HEK293 (cell line): ENCODE measurements at regions not wholly inside any gene's neighbourhood (a gene's known extent, or its start where the extent isn't known, plus 50 kb on each side); places are given as distances from the start of the nearest gene placed in this dataset.

Experiments
- CTCF ChIA-PET: fragments of 350-600 bp; formaldehyde crosslinking; extraction: SDS; loops from one replicate; lab custom pipeline; 2021; ENCODE audit warnings: antibody characterized with exemption; lab: Yijun Ruan, JAX
- POLR2A ChIA-PET: fragments of 300-600 bp; formaldehyde crosslinking; extraction: SDS; loops from one replicate; lab custom pipeline; 2020; ENCODE audit warnings: antibody characterized with exemption, inconsistent platforms; lab: Yijun Ruan, JAX
- H3K27ac ChIP-seq: fragments of 200-500 bp; sonication (Bioruptor generic); 2 replicates; pipeline ENCODE4 v1.5.1; 2014; ENCODE audit warnings: low read depth, low read length, control low read depth, inconsistent platforms; ENCODE audit errors: extremely low read depth
- H3K36me3 ChIP-seq, 2 experiments: fragments of 200-500 bp in 1 of 2; sonication (Bioruptor generic) in 1 of 2; 1 replicate in 1 of 2; 2 replicates in 1 of 2; pipeline ENCODE4 v1.5.1; 2014 to 2017; ENCODE audit warnings: inconsistent platforms in 2 of 2, low read length in 2 of 2; ENCODE audit not compliant: control insufficient read depth in 2 of 2, insufficient read depth in 1 of 2
- H3K4me1 ChIP-seq: fragments of 200-500 bp; sonication (Bioruptor generic); 2 replicates; pipeline ENCODE4 v1.5.1; 2014; ENCODE audit warnings: mild to moderate bottlenecking, low read length, inconsistent platforms; ENCODE audit not compliant: control insufficient read depth, insufficient read depth
- H3K4me3 ChIP-seq: 2 replicates; pipeline ENCODE4 v1.5.1; 2011; ENCODE audit warnings: low read depth, mild to moderate bottlenecking, control low read depth, low read length, moderate library complexity
- H3K9me3 ChIP-seq: fragments of 200-500 bp; sonication (Bioruptor generic); 2 replicates; pipeline ENCODE4 v1.5.1; 2014; ENCODE audit warnings: low read depth, low read length, inconsistent platforms; ENCODE audit not compliant: control insufficient read depth, insufficient read depth
- EGR2 ChIP-seq: fragments of 450-650 bp; formaldehyde crosslinking; IDR thresholded peaks from 2 replicates; pipeline ENCODE4 v1.5.1; 2016; ENCODE audit warnings: low read depth, missing biosample characterization, missing genetic modification characterization
- RBAK ChIP-seq: fragments of 450-650 bp; formaldehyde crosslinking; IDR thresholded peaks from 2 replicates; pipeline ENCODE4 v1.5.1; 2016; ENCODE audit warnings: missing biosample characterization, missing genetic modification characterization
- SP2 ChIP-seq: fragments of 450-650 bp; formaldehyde crosslinking; IDR thresholded peaks from 2 replicates; pipeline ENCODE4 v1.5.1; 2016; ENCODE audit warnings: missing biosample characterization, missing genetic modification characterization
- SP7 ChIP-seq: fragments of 450-650 bp; formaldehyde crosslinking; IDR thresholded peaks from 2 replicates; pipeline ENCODE4 v1.5.1; 2016; ENCODE audit warnings: missing biosample characterization, missing genetic modification characterization
- ZFHX2 ChIP-seq: fragments of 450-650 bp; formaldehyde crosslinking; conservative IDR thresholded peaks from 2 replicates; pipeline ENCODE4 v1.5.1; 2016; ENCODE audit warnings: missing biosample characterization, missing genetic modification characterization
- ZFP69B ChIP-seq: fragments of 450-650 bp; formaldehyde crosslinking; IDR thresholded peaks from 2 replicates; pipeline ENCODE4 v1.5.1; 2016; ENCODE audit warnings: missing biosample characterization, missing genetic modification characterization
- ZNF10 ChIP-seq: fragments of 450-650 bp; formaldehyde crosslinking; IDR thresholded peaks from 2 replicates; pipeline ENCODE4 v1.5.1; 2017; ENCODE audit warnings: missing biosample characterization, missing genetic modification characterization
- ZNF175 ChIP-seq: fragments of 450-650 bp; formaldehyde crosslinking; IDR thresholded peaks from 2 replicates; pipeline ENCODE4 v1.5.1; 2016; ENCODE audit warnings: missing biosample characterization, missing genetic modification characterization
- ZNF311 ChIP-seq: fragments of 450-650 bp; formaldehyde crosslinking; IDR thresholded peaks from 2 replicates; pipeline ENCODE4 v1.5.1; 2017; ENCODE audit warnings: missing biosample characterization, missing genetic modification characterization, borderline replicate concordance
- ZNF416 ChIP-seq: fragments of 450-650 bp; formaldehyde crosslinking; IDR thresholded peaks from 2 replicates; pipeline ENCODE4 v1.5.1; 2016; ENCODE audit warnings: missing biosample characterization, missing genetic modification characterization
- ZNF530 ChIP-seq: fragments of 450-650 bp; formaldehyde crosslinking; IDR thresholded peaks from 2 replicates; pipeline ENCODE4 v1.5.1; 2016; ENCODE audit warnings: low read depth, missing biosample characterization, missing genetic modification characterization
- ZNF549 ChIP-seq: fragments of 450-650 bp; IDR thresholded peaks from 2 replicates; pipeline ENCODE4 v1.5.1; 2018; ENCODE audit warnings: missing biosample characterization, missing genetic modification characterization, mild to moderate bottlenecking, inconsistent platforms, moderate library complexity
- ZSCAN23 ChIP-seq: fragments of 450-650 bp; formaldehyde crosslinking; IDR thresholded peaks from 2 replicates; pipeline ENCODE4 v1.5.1; 2016; ENCODE audit warnings: missing biosample characterization, missing genetic modification characterization
- TF ChIP-seq, protein P1 (sequence below): fragments of 450-650 bp; formaldehyde crosslinking; IDR thresholded peaks from 2 replicates; pipeline ENCODE4 v1.5.1; 2016; ENCODE audit warnings: missing biosample characterization, missing genetic modification characterization, borderline replicate concordance
- TF ChIP-seq, protein P2 (sequence below): fragments of 450-650 bp; formaldehyde crosslinking; IDR thresholded peaks from 2 replicates; pipeline ENCODE4 v1.5.1; 2016; ENCODE audit warnings: missing biosample characterization, missing genetic modification characterization
- TF ChIP-seq, protein P3 (sequence below): fragments of 450-650 bp; formaldehyde crosslinking; IDR thresholded peaks from 2 replicates; pipeline ENCODE4 v1.5.1; 2016; ENCODE audit warnings: missing biosample characterization, missing genetic modification characterization
- TF ChIP-seq, protein P4 (sequence below): fragments of 450-650 bp; formaldehyde crosslinking; IDR thresholded peaks from 2 replicates; pipeline ENCODE4 v1.5.1; 2017; ENCODE audit warnings: missing biosample characterization, missing genetic modification characterization
- TF ChIP-seq, protein P5 (sequence below): fragments of 450-650 bp; formaldehyde crosslinking; IDR thresholded peaks from 2 replicates; pipeline ENCODE4 v1.5.1; 2017; ENCODE audit warnings: missing biosample characterization, missing genetic modification characterization

DNA sequence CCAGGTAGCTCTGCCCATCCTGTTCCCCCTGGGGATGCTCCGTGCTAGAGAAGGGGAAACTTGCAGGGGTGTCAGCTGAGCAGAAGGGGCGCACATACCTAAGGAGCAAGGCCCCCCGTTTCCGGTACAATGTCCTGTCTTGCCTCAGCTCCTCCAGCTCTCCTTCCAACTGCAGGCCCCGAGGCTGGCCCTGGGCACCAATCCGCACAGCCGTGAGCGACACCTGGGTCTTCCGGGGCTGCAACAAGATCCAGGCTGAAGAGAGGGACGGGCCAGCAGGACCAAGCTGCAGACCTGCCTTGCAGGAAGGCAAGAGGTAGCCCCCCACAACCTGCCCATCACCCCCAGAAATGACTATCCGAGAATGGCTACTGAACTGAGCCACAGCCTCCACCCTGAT is 102.6 kb downstream of the RMI2 start:
- Histone ChIP-seq H3K36me3 (no peaks in the 10 kb centered on the region), H3K4me3 (no peak overlapping the region), H3K9me3 (no peaks in the 10 kb centered on the region), H3K4me1 (no peaks in the 10 kb centered on the region), H3K27ac (no peak overlapping the region)
- ChIA-PET CTCF (no interaction called here), POLR2A (no interaction called here)
- TF ChIP-seq, protein P1, sequence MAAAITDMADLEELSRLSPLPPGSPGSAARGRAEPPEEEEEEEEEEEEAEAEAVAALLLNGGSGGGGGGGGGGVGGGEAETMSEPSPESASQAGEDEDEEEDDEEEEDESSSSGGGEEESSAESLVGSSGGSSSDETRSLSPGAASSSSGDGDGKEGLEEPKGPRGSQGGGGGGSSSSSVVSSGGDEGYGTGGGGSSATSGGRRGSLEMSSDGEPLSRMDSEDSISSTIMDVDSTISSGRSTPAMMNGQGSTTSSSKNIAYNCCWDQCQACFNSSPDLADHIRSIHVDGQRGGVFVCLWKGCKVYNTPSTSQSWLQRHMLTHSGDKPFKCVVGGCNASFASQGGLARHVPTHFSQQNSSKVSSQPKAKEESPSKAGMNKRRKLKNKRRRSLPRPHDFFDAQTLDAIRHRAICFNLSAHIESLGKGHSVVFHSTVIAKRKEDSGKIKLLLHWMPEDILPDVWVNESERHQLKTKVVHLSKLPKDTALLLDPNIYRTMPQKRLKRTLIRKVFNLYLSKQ (tag by site-specific recombination): no peak
- TF ChIP-seq ZNF549 (tag by site-specific recombination) (no peak), ZNF530 (tag by site-specific recombination) (no peak), SP2 (tag by site-specific recombination) (no peak), ZFP69B (tag by site-specific recombination) (no peak), RBAK (tag by site-specific recombination) (no peak), SP7 (tag by site-specific recombination) (no peak), ZNF311 (tag by site-specific recombination) (no peak), ZNF10 (tag by site-specific recombination) (no peak), ZSCAN23 (no peak), ZFHX2 (tag by site-specific recombination) (no peak), ZNF175 (no peak), EGR2 (tag by site-specific recombination) (no peak), ZNF416 (tag by site-specific recombination) (no peak)
- TF ChIP-seq, protein P2, sequence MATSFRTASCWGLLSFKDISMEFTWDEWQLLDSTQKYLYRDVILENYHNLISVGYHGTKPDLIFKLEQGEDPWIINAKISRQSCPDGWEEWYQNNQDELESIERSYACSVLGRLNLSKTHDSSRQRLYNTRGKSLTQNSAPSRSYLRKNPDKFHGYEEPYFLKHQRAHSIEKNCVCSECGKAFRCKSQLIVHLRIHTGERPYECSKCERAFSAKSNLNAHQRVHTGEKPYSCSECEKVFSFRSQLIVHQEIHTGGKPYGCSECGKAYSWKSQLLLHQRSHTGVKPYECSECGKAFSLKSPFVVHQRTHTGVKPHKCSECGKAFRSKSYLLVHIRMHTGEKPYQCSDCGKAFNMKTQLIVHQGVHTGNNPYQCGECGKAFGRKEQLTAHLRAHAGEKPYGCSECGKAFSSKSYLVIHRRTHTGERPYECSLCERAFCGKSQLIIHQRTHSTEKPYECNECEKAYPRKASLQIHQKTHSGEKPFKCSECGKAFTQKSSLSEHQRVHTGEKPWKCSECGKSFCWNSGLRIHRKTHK (tag by site-specific recombination): no peak
- TF ChIP-seq, protein P3, sequence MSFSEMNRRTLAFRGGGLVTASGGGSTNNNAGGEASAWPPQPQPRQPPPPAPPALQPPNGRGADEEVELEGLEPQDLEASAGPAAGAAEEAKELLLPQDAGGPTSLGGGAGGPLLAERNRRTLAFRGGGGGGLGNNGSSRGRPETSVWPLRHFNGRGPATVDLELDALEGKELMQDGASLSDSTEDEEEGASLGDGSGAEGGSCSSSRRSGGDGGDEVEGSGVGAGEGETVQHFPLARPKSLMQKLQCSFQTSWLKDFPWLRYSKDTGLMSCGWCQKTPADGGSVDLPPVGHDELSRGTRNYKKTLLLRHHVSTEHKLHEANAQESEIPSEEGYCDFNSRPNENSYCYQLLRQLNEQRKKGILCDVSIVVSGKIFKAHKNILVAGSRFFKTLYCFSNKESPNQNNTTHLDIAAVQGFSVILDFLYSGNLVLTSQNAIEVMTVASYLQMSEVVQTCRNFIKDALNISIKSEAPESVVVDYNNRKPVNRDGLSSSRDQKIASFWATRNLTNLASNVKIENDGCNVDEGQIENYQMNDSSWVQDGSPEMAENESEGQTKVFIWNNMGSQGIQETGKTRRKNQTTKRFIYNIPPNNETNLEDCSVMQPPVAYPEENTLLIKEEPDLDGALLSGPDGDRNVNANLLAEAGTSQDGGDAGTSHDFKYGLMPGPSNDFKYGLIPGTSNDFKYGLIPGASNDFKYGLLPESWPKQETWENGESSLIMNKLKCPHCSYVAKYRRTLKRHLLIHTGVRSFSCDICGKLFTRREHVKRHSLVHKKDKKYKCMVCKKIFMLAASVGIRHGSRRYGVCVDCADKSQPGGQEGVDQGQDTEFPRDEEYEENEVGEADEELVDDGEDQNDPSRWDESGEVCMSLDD: no peak
- TF ChIP-seq, protein P4, sequence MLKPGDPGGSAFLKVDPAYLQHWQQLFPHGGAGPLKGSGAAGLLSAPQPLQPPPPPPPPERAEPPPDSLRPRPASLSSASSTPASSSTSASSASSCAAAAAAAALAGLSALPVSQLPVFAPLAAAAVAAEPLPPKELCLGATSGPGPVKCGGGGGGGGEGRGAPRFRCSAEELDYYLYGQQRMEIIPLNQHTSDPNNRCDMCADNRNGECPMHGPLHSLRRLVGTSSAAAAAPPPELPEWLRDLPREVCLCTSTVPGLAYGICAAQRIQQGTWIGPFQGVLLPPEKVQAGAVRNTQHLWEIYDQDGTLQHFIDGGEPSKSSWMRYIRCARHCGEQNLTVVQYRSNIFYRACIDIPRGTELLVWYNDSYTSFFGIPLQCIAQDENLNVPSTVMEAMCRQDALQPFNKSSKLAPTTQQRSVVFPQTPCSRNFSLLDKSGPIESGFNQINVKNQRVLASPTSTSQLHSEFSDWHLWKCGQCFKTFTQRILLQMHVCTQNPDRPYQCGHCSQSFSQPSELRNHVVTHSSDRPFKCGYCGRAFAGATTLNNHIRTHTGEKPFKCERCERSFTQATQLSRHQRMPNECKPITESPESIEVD (tag by site-specific recombination): no peak
- TF ChIP-seq, protein P5, sequence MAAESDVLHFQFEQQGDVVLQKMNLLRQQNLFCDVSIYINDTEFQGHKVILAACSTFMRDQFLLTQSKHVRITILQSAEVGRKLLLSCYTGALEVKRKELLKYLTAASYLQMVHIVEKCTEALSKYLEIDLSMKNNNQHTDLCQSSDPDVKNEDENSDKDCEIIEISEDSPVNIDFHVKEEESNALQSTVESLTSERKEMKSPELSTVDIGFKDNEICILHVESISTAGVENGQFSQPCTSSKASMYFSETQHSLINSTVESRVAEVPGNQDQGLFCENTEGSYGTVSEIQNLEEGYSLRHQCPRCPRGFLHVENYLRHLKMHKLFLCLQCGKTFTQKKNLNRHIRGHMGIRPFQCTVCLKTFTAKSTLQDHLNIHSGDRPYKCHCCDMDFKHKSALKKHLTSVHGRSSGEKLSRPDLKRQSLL (tag by site-specific recombination): no peak
